ENCODE measurements at regions not wholly inside any gene's neighbourhood (a gene's known extent, or its start where the extent isn't known, plus 50 kb on each side); places are given as distances from the start of the nearest gene placed in this dataset.

- Histone ChIP-seq H3K36me3 (ENCODE audit: insufficient read depth) (no peaks in the 10 kb centered on the region), H2AFZ (no peak overlapping the region), H3K27me3 (ENCODE audit: insufficient read depth) (no peaks in the 10 kb centered on the region), H4K20me1 (replicated peaks; ENCODE audit: insufficient read depth) (no peaks in the 10 kb centered on the region), H3K4me3 (no peak overlapping the region), H3K4me1 (ENCODE audit: insufficient read depth) (peaks cover 16% of the 10 kb centered on the region), H3K4me2 (no peak overlapping the region), H3F3A (replicated peaks; ENCODE audit: low read depth) (no peaks in the 10 kb centered on the region; the same call in 1 of the 2 replicates), H3K9me2 (ENCODE audit: insufficient read depth) (0 out of 2 replicates have a peak, but pooled peaks cover 3% of the 10 kb centered on the region), H3K79me2 (replicated peaks; ENCODE audit: insufficient read depth) (no peaks in the 10 kb centered on the region), H3K27ac (ENCODE audit: low read depth) (no peak overlapping the region)
- Mint-ChIP-seq H3K36me3 (ENCODE audit: low read depth) (no peaks in the 10 kb centered on the region), H3K27ac (no peak overlapping the region), H3K4me1 (peaks cover 34% of the 10 kb centered on the region), H3K27me3 (ENCODE audit: insufficient read depth, low read depth, poor library complexity) (peaks cover 4% of the 10 kb centered on the region), H3K4me3 (no peak overlapping the region), H3K9me3 (no peaks in the 10 kb centered on the region)
- ATAC-seq (peak; percentile 62), DNase-seq (ENCODE audit: low spot score) (peak; percentile 61)
- no peak for TF ChIP-seq ZNF114 (CRISPR knock-in tag; IDR thresholded peaks at IDR 0.05)
- peak; percentile 63 to 64 for TF ChIP-seq CTCF (conservative IDR thresholded peaks at IDR 0.05; ENCODE audit: low read depth in 2 of 2)
Observed at GRCh38 chr7:132656846-132657776, 80.8 kb upstream of the PLXNA4 start.

GRCh38 chr7:132656341-132656740 lies 80.1 kb upstream of the PLXNA4 start:
- Histone ChIP-seq H3K4me1 (ENCODE audit: insufficient read depth) (peaks cover 16% of the 10 kb centered on the region), H3F3A (replicated peaks; ENCODE audit: low read depth) (no peaks in the 10 kb centered on the region; the same call in 1 of the 2 replicates), H4K20me1 (replicated peaks; ENCODE audit: insufficient read depth) (no peaks in the 10 kb centered on the region), H3K27ac (ENCODE audit: low read depth) (no peak overlapping the region), H3K36me3 (ENCODE audit: insufficient read depth) (no peaks in the 10 kb centered on the region), H3K27me3 (ENCODE audit: insufficient read depth) (no peaks in the 10 kb centered on the region), H3K4me2 (no peak overlapping the region), H3K79me2 (replicated peaks; ENCODE audit: insufficient read depth) (no peaks in the 10 kb centered on the region), H3K9me2 (ENCODE audit: insufficient read depth) (0 out of 2 replicates have a peak, but pooled peaks cover 3% of the 10 kb centered on the region), H2AFZ (no peak overlapping the region), H3K4me3 (no peak overlapping the region)
- no peak for ATAC-seq
- Mint-ChIP-seq H3K4me1 (peaks cover 34% of the 10 kb centered on the region), H3K27me3 (ENCODE audit: insufficient read depth, low read depth, poor library complexity) (peaks cover 4% of the 10 kb centered on the region), H3K27ac (no peak overlapping the region), H3K36me3 (ENCODE audit: low read depth) (no peaks in the 10 kb centered on the region), H3K9me3 (no peaks in the 10 kb centered on the region; the same call in 2 of the 3 replicates), H3K4me3 (no peak overlapping the region)
- no peak for DNase-seq (ENCODE audit: low spot score)
- no peak for TF ChIP-seq NANOG (IDR thresholded peaks at IDR 0.05; ENCODE audit: borderline replicate concordance)
- TF ChIP-seq ZNF331 (CRISPR knock-in tag; IDR thresholded peaks at IDR 0.05; ENCODE audit: low read depth) = no peak
- TF ChIP-seq CREB1 (CRISPR knock-in tag; IDR thresholded peaks at IDR 0.05; ENCODE audit: low read depth) = no peak
- no peak for TF ChIP-seq STAT1 (IDR thresholded peaks at IDR 0.05; ENCODE audit: unreplicated experiment)
- TF ChIP-seq ZNF462 (CRISPR knock-in tag; IDR thresholded peaks at IDR 0.05) = no peak
- no peak for TF ChIP-seq POLR2AphosphoS5 (IDR thresholded peaks at IDR 0.05; ENCODE audit: low read depth)

All from GM23338 (cell line).